ENCODE measurements at regions not wholly inside any gene's neighbourhood (a gene's known extent, or its start where the extent isn't known, plus 50 kb on each side); places are given as distances from the start of the nearest gene placed in this dataset.

DNA sequence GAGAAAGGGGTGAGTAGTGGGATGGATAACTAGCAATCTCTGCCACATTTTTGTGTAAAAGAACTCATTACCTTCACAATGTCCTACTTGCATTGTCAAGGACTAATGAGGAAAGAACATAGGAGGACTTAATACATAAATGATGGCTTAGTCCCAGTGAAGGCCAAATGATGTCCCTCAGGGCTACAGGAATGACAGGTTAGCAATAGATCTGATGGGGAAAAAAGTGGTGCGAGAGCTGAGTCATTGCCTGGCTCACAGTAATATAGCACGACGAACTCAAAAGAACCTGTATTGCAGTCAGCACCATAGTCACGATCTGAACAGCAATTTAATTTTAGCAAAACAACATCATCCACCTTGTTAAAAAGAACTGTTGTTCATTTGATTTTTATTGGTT is 70.9 kb upstream of the ARHGAP36 start:
- WGBS (ENCODE audit: low lambda C conversion rate, missing lambda C conversion rate), result 73% methylated on average over 4 of the region's 4 CpGs
- Histone ChIP-seq H3K79me2 (no peaks in the 10 kb centered on the region), H3K9me3 (ENCODE audit: low read depth) (no peaks in the 10 kb centered on the region), H3K27me3 (no peaks in the 10 kb centered on the region), H4K20me1 (ENCODE audit: insufficient read depth, poor library complexity, severe bottlenecking) (no peaks in the 10 kb centered on the region), H3K27ac (no peak overlapping the region), H3K9me2 (replicated peaks; ENCODE audit: insufficient read depth) (no peaks in the 10 kb centered on the region), H3K4me3 (no peak overlapping the region), H3K4me2 (no peak overlapping the region), H3K4me1 (ENCODE audit: insufficient read depth) (no peaks in the 10 kb centered on the region), H2AFZ (no peak overlapping the region), H3K36me3 (replicated peaks; ENCODE audit: insufficient read depth, low read depth) (no peaks in the 10 kb centered on the region)
- TF ChIP-seq EZH2 (IDR thresholded peaks at IDR 0.05; ENCODE audit: borderline replicate concordance), result no peak
- no peak for TF ChIP-seq EZH2phosphoT487 (IDR thresholded peaks at IDR 0.05; ENCODE audit: low read depth, severe bottlenecking, unreplicated experiment)
- TF ChIP-seq, protein P1, sequence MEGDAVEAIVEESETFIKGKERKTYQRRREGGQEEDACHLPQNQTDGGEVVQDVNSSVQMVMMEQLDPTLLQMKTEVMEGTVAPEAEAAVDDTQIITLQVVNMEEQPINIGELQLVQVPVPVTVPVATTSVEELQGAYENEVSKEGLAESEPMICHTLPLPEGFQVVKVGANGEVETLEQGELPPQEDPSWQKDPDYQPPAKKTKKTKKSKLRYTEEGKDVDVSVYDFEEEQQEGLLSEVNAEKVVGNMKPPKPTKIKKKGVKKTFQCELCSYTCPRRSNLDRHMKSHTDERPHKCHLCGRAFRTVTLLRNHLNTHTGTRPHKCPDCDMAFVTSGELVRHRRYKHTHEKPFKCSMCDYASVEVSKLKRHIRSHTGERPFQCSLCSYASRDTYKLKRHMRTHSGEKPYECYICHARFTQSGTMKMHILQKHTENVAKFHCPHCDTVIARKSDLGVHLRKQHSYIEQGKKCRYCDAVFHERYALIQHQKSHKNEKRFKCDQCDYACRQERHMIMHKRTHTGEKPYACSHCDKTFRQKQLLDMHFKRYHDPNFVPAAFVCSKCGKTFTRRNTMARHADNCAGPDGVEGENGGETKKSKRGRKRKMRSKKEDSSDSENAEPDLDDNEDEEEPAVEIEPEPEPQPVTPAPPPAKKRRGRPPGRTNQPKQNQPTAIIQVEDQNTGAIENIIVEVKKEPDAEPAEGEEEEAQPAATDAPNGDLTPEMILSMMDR (IDR thresholded peaks at IDR 0.05; ENCODE audit: poor library complexity), result no peak
- DNase-seq (ENCODE audit: low spot score), result no peak

GRCh38 chrX:130990723-130991122 is 67.4 kb upstream of the ARHGAP36 start:
- no peaks in the 10 kb centered on the region for H3K4me1 ChIP-seq (ENCODE audit: insufficient read depth)
- TF ChIP-seq EZH2 (IDR thresholded peaks at IDR 0.05; ENCODE audit: borderline replicate concordance) (no peak), EZH2phosphoT487 (IDR thresholded peaks at IDR 0.05; ENCODE audit: low read depth, severe bottlenecking, unreplicated experiment) (no peak)
- TF ChIP-seq, protein P1 (IDR thresholded peaks at IDR 0.05; ENCODE audit: poor library complexity), result no peak
- H3K36me3 ChIP-seq (replicated peaks; ENCODE audit: insufficient read depth, low read depth), result no peaks in the 10 kb centered on the region
- no peak overlapping the region for H3K4me3 ChIP-seq
- no peaks in the 10 kb centered on the region for H3K9me2 ChIP-seq (replicated peaks; ENCODE audit: insufficient read depth)
- no peak overlapping the region for H3K4me2 ChIP-seq
- 76% methylated on average over 2 of the region's 2 CpGs for WGBS (ENCODE audit: low lambda C conversion rate, missing lambda C conversion rate)
- no peak for DNase-seq (ENCODE audit: low spot score)
- no peak overlapping the region for H2AFZ ChIP-seq
- H4K20me1 ChIP-seq (ENCODE audit: insufficient read depth, poor library complexity, severe bottlenecking), result no peaks in the 10 kb centered on the region
- H3K27ac ChIP-seq, result no peak overlapping the region
- H3K9me3 ChIP-seq (ENCODE audit: low read depth), result no peaks in the 10 kb centered on the region
- H3K79me2 ChIP-seq, result no peaks in the 10 kb centered on the region
- no peaks in the 10 kb centered on the region for H3K27me3 ChIP-seq

DNA sequence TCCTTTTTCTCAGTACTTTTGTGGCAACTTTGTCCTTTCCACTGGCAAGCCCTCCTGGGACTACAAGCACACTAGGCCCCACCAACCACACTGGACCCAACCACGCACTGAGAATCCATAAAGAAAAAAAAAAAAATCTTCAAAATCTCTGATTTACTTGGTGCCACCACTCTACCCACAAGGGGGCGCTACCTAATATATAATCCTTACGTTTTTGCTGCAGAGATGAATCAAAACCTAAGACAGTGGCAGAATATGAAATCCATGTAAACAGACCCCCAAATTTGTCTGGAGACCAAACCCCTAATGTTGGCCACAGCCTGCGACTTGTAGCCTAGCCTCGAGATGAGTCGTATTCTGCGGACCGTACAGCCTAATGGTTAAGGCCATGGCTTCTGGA is 63.5 kb upstream of the ARHGAP36 start:
- 59% methylated on average over 8 of the region's 8 CpGs for WGBS (ENCODE audit: low lambda C conversion rate, missing lambda C conversion rate)
- Histone ChIP-seq H3K9me3 (ENCODE audit: low read depth) (no peaks in the 10 kb centered on the region), H3K36me3 (replicated peaks; ENCODE audit: insufficient read depth, low read depth) (no peaks in the 10 kb centered on the region), H3K27ac (no peak overlapping the region), H3K4me3 (no peak overlapping the region), H3K79me2 (no peaks in the 10 kb centered on the region), H3K4me2 (no peak overlapping the region), H3K4me1 (ENCODE audit: insufficient read depth) (no peaks in the 10 kb centered on the region), H4K20me1 (ENCODE audit: insufficient read depth, poor library complexity, severe bottlenecking) (no peaks in the 10 kb centered on the region), H3K27me3 (no peaks in the 10 kb centered on the region), H3K9me2 (replicated peaks; ENCODE audit: insufficient read depth) (no peaks in the 10 kb centered on the region), H2AFZ (no peak overlapping the region)
- peak; percentile 46 for DNase-seq (ENCODE audit: low spot score)
- TF ChIP-seq, protein P1 (IDR thresholded peaks at IDR 0.05; ENCODE audit: poor library complexity), result peak; percentile 53
- TF ChIP-seq EZH2 (IDR thresholded peaks at IDR 0.05; ENCODE audit: borderline replicate concordance) (no peak), EZH2phosphoT487 (IDR thresholded peaks at IDR 0.05; ENCODE audit: low read depth, severe bottlenecking, unreplicated experiment) (no peak)

DNA sequence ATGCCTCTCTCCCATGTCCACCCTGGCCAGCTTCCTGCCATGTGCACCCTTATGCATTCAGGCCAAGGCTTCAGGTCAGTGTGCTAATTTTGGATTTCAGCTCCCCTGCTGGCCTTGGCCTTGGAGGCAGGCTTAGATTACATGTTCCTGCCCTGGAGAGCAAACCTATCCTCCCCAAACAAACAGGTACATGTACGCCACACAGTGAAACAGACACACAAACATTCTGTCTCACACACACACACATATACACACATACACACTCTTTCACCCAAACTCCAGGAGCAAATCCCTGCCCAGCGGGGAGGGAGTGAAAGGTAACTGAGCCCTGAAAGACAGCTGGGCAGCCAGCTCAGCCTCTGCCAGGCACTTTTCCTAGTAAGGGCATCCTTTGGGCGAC is 62.7 kb upstream of the ARHGAP36 start:
- no peaks in the 10 kb centered on the region for H3K9me2 ChIP-seq (replicated peaks; ENCODE audit: insufficient read depth)
- no peaks in the 10 kb centered on the region for H3K36me3 ChIP-seq (replicated peaks; ENCODE audit: insufficient read depth, low read depth)
- no peaks in the 10 kb centered on the region for H3K79me2 ChIP-seq
- no peak for TF ChIP-seq EZH2phosphoT487 (IDR thresholded peaks at IDR 0.05; ENCODE audit: low read depth, severe bottlenecking, unreplicated experiment)
- no peak for TF ChIP-seq EZH2 (IDR thresholded peaks at IDR 0.05; ENCODE audit: borderline replicate concordance)
- TF ChIP-seq, protein P1 (IDR thresholded peaks at IDR 0.05; ENCODE audit: poor library complexity), result no peak
- DNase-seq (ENCODE audit: low spot score), result no peak
- H4K20me1 ChIP-seq (ENCODE audit: insufficient read depth, poor library complexity, severe bottlenecking), result no peaks in the 10 kb centered on the region
- WGBS (ENCODE audit: low lambda C conversion rate, missing lambda C conversion rate), result 72% methylated on average over 3 of the region's 3 CpGs
- no peaks in the 10 kb centered on the region for H3K4me1 ChIP-seq (ENCODE audit: insufficient read depth)
- H3K4me2 ChIP-seq, result no peak overlapping the region
- H3K4me3 ChIP-seq, result no peak overlapping the region
- H3K27me3 ChIP-seq, result no peaks in the 10 kb centered on the region
- no peak overlapping the region for H3K27ac ChIP-seq
- no peaks in the 10 kb centered on the region for H3K9me3 ChIP-seq (ENCODE audit: low read depth)
- H2AFZ ChIP-seq, result no peak overlapping the region

Measured in hepatocyte (in vitro differentiated cells).